ENCODE measurements at regions not wholly inside any gene's neighbourhood (a gene's known extent, or its start where the extent isn't known, plus 50 kb on each side); places are given as distances from the start of the nearest gene placed in this dataset.

- H3K9me3 Mint-ChIP-seq: peaks cover 0 to 2% of the 10 kb centered on the region in 2 donors
- no peak overlapping the region for H3K4me3 Mint-ChIP-seq
- H3K27ac Mint-ChIP-seq: no peak overlapping the region
- H3K36me3 Mint-ChIP-seq: no peaks in the 10 kb centered on the region
- DNase-seq (no peak), ATAC-seq (replicated peaks) (no peak)
- no peaks in the 10 kb centered on the region for H3K4me1 Mint-ChIP-seq
- H3K27me3 Mint-ChIP-seq: peaks cover 0 to under 1% of the 10 kb centered on the region in 2 donors
Measured at GRCh38 chr3:182482705-182483104, 310.6 kb upstream of the ATP11B start.

GRCh38 chr3:182484682-182485081, 308.6 kb upstream of the ATP11B start:
- no peak for DNase-seq
- no peak for ATAC-seq (replicated peaks)
- Mint-ChIP-seq H3K27ac (no peak overlapping the region), H3K36me3 (no peaks in the 10 kb centered on the region), H3K9me3 (peaks cover 0 to 2% of the 10 kb centered on the region in 2 donors), H3K4me3 (no peak overlapping the region), H3K4me1 (no peaks in the 10 kb centered on the region), H3K27me3 (no peaks in the 10 kb centered on the region)

GRCh38 chr3:182485301-182485700, 308.0 kb upstream of the ATP11B start:
- Mint-ChIP-seq H3K4me1 (no peaks in the 10 kb centered on the region), H3K27ac (no peak overlapping the region), H3K9me3 (peaks cover 0 to 2% of the 10 kb centered on the region in 2 donors), H3K4me3 (no peak overlapping the region), H3K27me3 (no peaks in the 10 kb centered on the region), H3K36me3 (no peaks in the 10 kb centered on the region)
- ATAC-seq (replicated peaks) (no peak), DNase-seq (no peak)

- H3K27ac Mint-ChIP-seq: no peak overlapping the region
- DNase-seq (no peak), ATAC-seq (replicated peaks) (no peak)
- H3K36me3 Mint-ChIP-seq: no peaks in the 10 kb centered on the region
- no peak overlapping the region for H3K4me3 Mint-ChIP-seq
- no peaks in the 10 kb centered on the region for H3K4me1 Mint-ChIP-seq
- H3K27me3 Mint-ChIP-seq: no peaks in the 10 kb centered on the region
- H3K9me3 Mint-ChIP-seq: peaks cover 0 to 2% of the 10 kb centered on the region in 2 donors
Measured at GRCh38 chr3:182486463-182486862, 306.8 kb upstream of the ATP11B start.

DNA sequence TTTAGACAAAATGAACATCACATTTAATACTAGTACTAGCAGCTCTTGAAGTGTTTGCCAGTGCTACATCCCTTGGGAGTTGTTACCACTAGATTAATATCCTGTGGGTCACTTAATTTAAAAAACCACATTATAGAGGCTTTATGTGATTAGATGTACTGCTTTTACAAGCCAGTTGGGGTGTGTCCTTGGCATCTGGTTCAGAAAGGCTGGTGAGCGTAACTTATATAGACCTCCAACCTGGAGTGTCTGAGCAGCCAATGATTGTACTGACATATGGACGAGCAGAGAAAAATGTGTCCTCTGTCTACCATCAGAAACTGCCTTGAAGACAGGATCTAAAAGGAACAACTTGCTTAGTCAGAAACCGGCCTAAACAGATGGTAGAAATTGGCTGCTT, 306.2 kb upstream of the ATP11B start:
- Mint-ChIP-seq H3K9me3 (no peaks in the 10 kb centered on the region), H3K4me3 (no peak overlapping the region), H3K27ac (no peak overlapping the region), H3K27me3 (no peaks in the 10 kb centered on the region), H3K4me1 (no peaks in the 10 kb centered on the region), H3K36me3 (no peaks in the 10 kb centered on the region)
- DNase-seq (no peak), ATAC-seq (replicated peaks) (no peak)

DNA sequence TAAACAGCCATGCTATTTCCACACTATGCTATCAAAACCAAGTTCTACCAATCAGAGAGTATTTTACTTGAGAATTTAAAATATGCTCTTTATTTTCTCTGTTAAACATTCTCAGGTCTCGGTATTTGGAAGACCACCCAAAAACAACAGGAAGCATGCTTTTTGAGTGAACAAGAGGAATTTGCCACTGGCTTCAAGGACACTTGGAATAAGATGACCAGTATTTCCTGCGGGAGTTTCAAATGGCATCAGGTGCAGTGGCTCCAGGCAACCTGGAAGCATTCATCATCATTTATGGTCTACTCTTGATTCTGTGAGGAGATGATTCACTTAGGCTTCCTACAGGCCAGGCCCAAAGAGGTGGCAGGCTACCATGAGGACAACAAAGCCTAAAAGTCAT, 305.7 kb upstream of the ATP11B start:
- DNase-seq (no peak), ATAC-seq (replicated peaks) (no peak)
- Mint-ChIP-seq H3K4me3 (no peak overlapping the region), H3K9me3 (no peaks in the 10 kb centered on the region), H3K4me1 (no peaks in the 10 kb centered on the region), H3K27ac (no peak overlapping the region), H3K36me3 (no peaks in the 10 kb centered on the region), H3K27me3 (no peaks in the 10 kb centered on the region)

GRCh38 chr3:182490596-182491491, 302.5 kb upstream of the ATP11B start:
- no peak for DNase-seq

GRCh38 chr3:182491577-182491976, 301.7 kb upstream of the ATP11B start:
- no peaks in the 10 kb centered on the region for H3K36me3 Mint-ChIP-seq
- ATAC-seq (replicated peaks): no peak
- no peaks in the 10 kb centered on the region for H3K27me3 Mint-ChIP-seq
- H3K4me3 Mint-ChIP-seq: no peak overlapping the region
- DNase-seq: no peak
- no peaks in the 10 kb centered on the region for H3K9me3 Mint-ChIP-seq
- H3K27ac Mint-ChIP-seq: no peak overlapping the region
- no peaks in the 10 kb centered on the region for H3K4me1 Mint-ChIP-seq

More at GRCh38 chr3:182490596-182491491, 302.5 kb upstream of the ATP11B start:
- H3K27ac Mint-ChIP-seq: no peak overlapping the region
- H3K36me3 Mint-ChIP-seq: no peaks in the 10 kb centered on the region
- no peaks in the 10 kb centered on the region for H3K9me3 Mint-ChIP-seq
- ATAC-seq (replicated peaks): no peak
- no peaks in the 10 kb centered on the region for H3K27me3 Mint-ChIP-seq
- H3K4me3 Mint-ChIP-seq: no peak overlapping the region
- H3K4me1 Mint-ChIP-seq: no peaks in the 10 kb centered on the region

DNA sequence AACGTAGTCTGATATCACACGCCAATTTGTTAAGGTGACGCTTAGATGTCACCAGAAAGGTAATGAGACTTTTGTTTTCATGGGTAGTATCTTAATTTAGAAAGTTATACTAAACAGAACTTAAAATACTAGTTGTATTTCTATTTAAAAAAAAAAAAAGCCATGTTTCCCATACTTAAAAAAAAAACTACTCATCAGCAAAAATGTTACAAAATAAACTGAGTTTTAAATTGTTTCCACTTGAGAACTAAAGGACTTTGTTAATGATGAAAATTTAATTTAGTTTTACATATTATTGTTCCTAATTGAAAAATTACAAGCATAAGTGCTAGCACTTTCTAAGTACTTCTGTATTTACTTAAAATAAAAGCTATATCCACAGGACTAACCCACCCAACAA, 300.8 kb upstream of the ATP11B start:
- Mint-ChIP-seq H3K4me1 (no peaks in the 10 kb centered on the region), H3K9me3 (no peaks in the 10 kb centered on the region), H3K36me3 (no peaks in the 10 kb centered on the region), H3K27me3 (peaks cover 0 to 3% of the 10 kb centered on the region in 2 donors), H3K4me3 (no peak overlapping the region), H3K27ac (no peak overlapping the region)
- ATAC-seq (replicated peaks) (no peak), DNase-seq (no peak)

DNA sequence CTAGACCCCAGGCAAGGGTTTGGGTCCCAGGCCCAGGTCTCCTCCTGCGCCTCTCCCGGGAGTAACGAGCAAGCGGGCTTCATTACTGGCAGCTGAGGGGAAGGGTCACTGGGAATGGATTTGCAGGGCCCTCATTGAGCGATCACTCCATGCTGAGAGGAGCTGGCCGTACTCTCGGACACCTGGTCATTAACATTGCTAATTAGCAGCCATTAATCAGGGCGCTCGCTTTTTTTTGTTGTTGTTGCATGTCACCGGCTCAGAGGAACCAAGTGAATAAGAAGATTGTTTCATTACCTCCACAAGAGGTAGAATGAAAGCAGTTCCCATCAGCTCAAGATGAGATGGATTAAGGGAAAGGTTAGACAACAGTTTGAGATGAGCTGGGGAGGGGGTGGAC, 293.0 kb upstream of the ATP11B start:
- no peak for DNase-seq
- H3K9me3 Mint-ChIP-seq: no peaks in the 10 kb centered on the region
- peaks cover 0 to 8% of the 10 kb centered on the region in 2 donors for H3K27me3 Mint-ChIP-seq
- H3K4me3 Mint-ChIP-seq: no peak overlapping the region
- no peaks in the 10 kb centered on the region for H3K4me1 Mint-ChIP-seq
- ATAC-seq (replicated peaks): no peak
- no peaks in the 10 kb centered on the region for H3K36me3 Mint-ChIP-seq
- H3K27ac Mint-ChIP-seq: no peak overlapping the region

GRCh38 chr3:182501856-182502255, 291.4 kb upstream of the ATP11B start:
- Mint-ChIP-seq H3K27me3 (peaks cover 0 to 8% of the 10 kb centered on the region in 2 donors), H3K9me3 (no peaks in the 10 kb centered on the region), H3K27ac (no peak overlapping the region), H3K4me1 (no peaks in the 10 kb centered on the region), H3K4me3 (no peak overlapping the region), H3K36me3 (no peaks in the 10 kb centered on the region)
- ATAC-seq (replicated peaks) (no peak), DNase-seq (no peak)

GRCh38 chr3:182503401-182503800, 289.9 kb upstream of the ATP11B start:
- H3K9me3 Mint-ChIP-seq: no peaks in the 10 kb centered on the region
- H3K27ac Mint-ChIP-seq: no peak overlapping the region
- no peak for ATAC-seq (replicated peaks)
- no peaks in the 10 kb centered on the region for H3K36me3 Mint-ChIP-seq
- peaks cover 0 to 5% of the 10 kb centered on the region in 2 donors for H3K27me3 Mint-ChIP-seq
- no peak for DNase-seq
- H3K4me3 Mint-ChIP-seq: no peak overlapping the region
- no peaks in the 10 kb centered on the region for H3K4me1 Mint-ChIP-seq

GRCh38 chr3:182508919-182509711, 284.2 kb upstream of the ATP11B start:
- ATAC-seq (replicated peaks) (no peak), DNase-seq (no peak)
- Mint-ChIP-seq H3K27me3 (peaks cover 0 to 5% of the 10 kb centered on the region in 2 donors), H3K9me3 (no peaks in the 10 kb centered on the region), H3K36me3 (no peaks in the 10 kb centered on the region), H3K4me1 (no peaks in the 10 kb centered on the region), H3K27ac (no peak overlapping the region), H3K4me3 (no peak overlapping the region)

GRCh38 chr3:182509844-182510460, 283.4 kb upstream of the ATP11B start:
- no peak for DNase-seq
- Mint-ChIP-seq H3K4me1 (no peaks in the 10 kb centered on the region), H3K4me3 (no peak overlapping the region), H3K9me3 (no peaks in the 10 kb centered on the region), H3K27ac (no peak overlapping the region), H3K36me3 (no peaks in the 10 kb centered on the region), H3K27me3 (peaks cover 0 to 5% of the 10 kb centered on the region in 2 donors)
- ATAC-seq (replicated peaks): no peak
